Cardiac muscle cell (in vitro differentiated cells and primary cell): ENCODE measurements at regions not wholly inside any gene's neighbourhood (a gene's known extent, or its start where the extent isn't known, plus 50 kb on each side); places are given as distances from the start of the nearest gene placed in this dataset.
"Not testable (repeated sequence)": the region's sequence is repeated elsewhere in the genome, so short reads cannot be mapped to it uniquely, and the experiment has no call there.

Experiments used
- DNase-seq, 2 donors: peaks; one replicate each; pipeline versions ENCODE4 v3.0.0 to v3.0.0-alpha.2; 2010 to 2017; ENCODE audit warnings: low read depth in 1 of 2, low spot score in 1 of 2
- H3K27ac ChIP-seq: fragments of 200-600 bp; sonication (generic); 2 replicates; pipeline ENCODE4 v1.5.1; 2016
- H3K27me3 ChIP-seq: fragments of 200-600 bp; sonication (generic); 2 replicates; pipeline ENCODE4 v1.6.0; 2016; ENCODE audit warnings: control low read depth
- H3K36me3 ChIP-seq: fragments of 200-600 bp; sonication (generic); 2 replicates; pipeline ENCODE4 v1.5.1; 2016; ENCODE audit warnings: control low read depth
- H3K4me1 ChIP-seq: fragments of 200-600 bp; sonication (generic); 2 replicates; pipeline ENCODE4 v1.8.1; 2017; ENCODE audit warnings: low read depth, mild to moderate bottlenecking, mixed run types
- H3K4me3 ChIP-seq: fragments of 200-600 bp; sonication (generic); 2 replicates; pipeline ENCODE4 v1.5.1; 2016; ENCODE audit warnings: mild to moderate bottlenecking
- H3K9me3 ChIP-seq: fragments of 200-600 bp; sonication (generic); 2 replicates; pipeline ENCODE4 v1.5.1; 2017; ENCODE audit warnings: low read depth, mild to moderate bottlenecking, control low read depth
- TF ChIP-seq, protein P1 (sequence below): IDR thresholded peaks from 2 replicates; pipeline ENCODE4 v1.5.1; 2012; ENCODE audit warnings: low read depth, mild to moderate bottlenecking, low read length

DNA sequence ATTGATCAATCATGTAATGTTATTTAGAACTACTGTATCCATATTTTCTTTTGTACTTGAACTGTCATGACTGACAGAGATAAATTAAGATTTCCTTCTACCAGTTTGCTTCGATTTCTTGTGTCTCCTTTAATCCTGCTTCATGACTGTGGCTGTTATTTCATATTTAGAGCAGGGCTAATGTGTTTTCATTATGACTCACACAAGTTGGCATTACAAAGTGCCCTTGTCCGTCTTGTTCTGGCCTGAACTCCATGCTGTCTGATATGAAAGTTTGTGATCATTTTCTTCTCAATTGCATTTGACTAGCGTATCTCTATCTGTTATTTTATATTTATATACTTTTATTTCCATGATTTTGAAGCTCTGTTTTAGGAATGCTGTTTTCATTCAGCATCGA, 344.1 kb upstream of the PRKCQ start:
- H3K9me3 ChIP-seq, result no peaks in the 10 kb centered on the region
- H3K27ac ChIP-seq, result no peak overlapping the region
- H3K4me3 ChIP-seq, result no peak overlapping the region
- H3K27me3 ChIP-seq, result no peaks in the 10 kb centered on the region
- TF ChIP-seq, protein P1, sequence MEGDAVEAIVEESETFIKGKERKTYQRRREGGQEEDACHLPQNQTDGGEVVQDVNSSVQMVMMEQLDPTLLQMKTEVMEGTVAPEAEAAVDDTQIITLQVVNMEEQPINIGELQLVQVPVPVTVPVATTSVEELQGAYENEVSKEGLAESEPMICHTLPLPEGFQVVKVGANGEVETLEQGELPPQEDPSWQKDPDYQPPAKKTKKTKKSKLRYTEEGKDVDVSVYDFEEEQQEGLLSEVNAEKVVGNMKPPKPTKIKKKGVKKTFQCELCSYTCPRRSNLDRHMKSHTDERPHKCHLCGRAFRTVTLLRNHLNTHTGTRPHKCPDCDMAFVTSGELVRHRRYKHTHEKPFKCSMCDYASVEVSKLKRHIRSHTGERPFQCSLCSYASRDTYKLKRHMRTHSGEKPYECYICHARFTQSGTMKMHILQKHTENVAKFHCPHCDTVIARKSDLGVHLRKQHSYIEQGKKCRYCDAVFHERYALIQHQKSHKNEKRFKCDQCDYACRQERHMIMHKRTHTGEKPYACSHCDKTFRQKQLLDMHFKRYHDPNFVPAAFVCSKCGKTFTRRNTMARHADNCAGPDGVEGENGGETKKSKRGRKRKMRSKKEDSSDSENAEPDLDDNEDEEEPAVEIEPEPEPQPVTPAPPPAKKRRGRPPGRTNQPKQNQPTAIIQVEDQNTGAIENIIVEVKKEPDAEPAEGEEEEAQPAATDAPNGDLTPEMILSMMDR, result no peak
- peak in 1 of 2 donors; percentile 6 for DNase-seq
- H3K36me3 ChIP-seq, result no peaks in the 10 kb centered on the region
- H3K4me1 ChIP-seq, result no peaks in the 10 kb centered on the region

- not testable (repeated sequence) for H3K27me3 ChIP-seq
Measured at GRCh38 chr10:6921026-6921425, 340.9 kb upstream of the PRKCQ start.

GRCh38 chr10:6920072-6921019, 340.3 kb upstream of the PRKCQ start:
- TF ChIP-seq, protein P1, result peak; percentile 64
- no peak overlapping the region for H3K4me3 ChIP-seq

More at GRCh38 chr10:6921026-6921425, 340.9 kb upstream of the PRKCQ start:
- not testable (repeated sequence) for H3K4me3 ChIP-seq, H3K9me3 ChIP-seq, H3K27ac ChIP-seq, H3K4me1 ChIP-seq, DNase-seq, H3K36me3 ChIP-seq

GRCh38 chr10:6919077-6919476, 339.0 kb upstream of the PRKCQ start:
- TF ChIP-seq, protein P1, result no peak
- H3K36me3 ChIP-seq, result no peaks in the 10 kb centered on the region
- no peak overlapping the region for H3K4me3 ChIP-seq
- H3K4me1 ChIP-seq, result no peaks in the 10 kb centered on the region
- peaks cover 13% of the 10 kb centered on the region for H3K27me3 ChIP-seq
- H3K27ac ChIP-seq, result no peak overlapping the region
- DNase-seq, result no peak
- H3K9me3 ChIP-seq, result no peaks in the 10 kb centered on the region

More at GRCh38 chr10:6920072-6921019, 340.3 kb upstream of the PRKCQ start:
- Histone ChIP-seq H3K9me3 (no peaks in the 10 kb centered on the region), H3K27me3 (peaks cover 3% of the 10 kb centered on the region), H3K4me1 (no peaks in the 10 kb centered on the region), H3K36me3 (no peaks in the 10 kb centered on the region), H3K27ac (no peak overlapping the region)
- peak; percentile 53 to 83 for DNase-seq

- TF ChIP-seq, protein P1, result peak; percentile 38
Measured at GRCh38 chr10:6918305-6918704, 338.2 kb upstream of the PRKCQ start.

DNA sequence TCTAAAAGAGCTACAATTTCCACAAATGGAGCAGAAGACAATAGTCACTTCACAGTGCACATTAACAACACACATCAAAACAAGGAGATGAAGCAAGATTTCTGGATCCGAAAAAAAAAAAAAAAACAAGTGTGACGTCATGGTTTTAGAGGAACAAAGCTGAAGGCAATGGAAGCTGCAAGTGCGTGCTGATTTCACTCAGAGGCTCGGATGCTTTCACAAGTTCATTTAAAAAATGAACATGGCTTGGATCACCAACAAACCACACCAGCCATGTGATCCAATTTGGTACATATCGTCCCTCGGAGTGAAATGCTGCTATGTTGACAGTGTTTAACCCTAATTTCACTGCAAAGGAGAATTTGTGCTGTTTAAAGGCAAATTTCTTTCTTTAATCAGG, 337.0 kb upstream of the PRKCQ start:
- H3K27ac ChIP-seq, result no peak overlapping the region
- no peaks in the 10 kb centered on the region for H3K36me3 ChIP-seq
- no peaks in the 10 kb centered on the region for H3K4me1 ChIP-seq
- TF ChIP-seq, protein P1, result no peak
- no peaks in the 10 kb centered on the region for H3K9me3 ChIP-seq
- DNase-seq, result no peak
- no peak overlapping the region for H3K4me3 ChIP-seq
- H3K27me3 ChIP-seq, result peaks cover 19% of the 10 kb centered on the region

More at GRCh38 chr10:6918305-6918704, 338.2 kb upstream of the PRKCQ start:
- Histone ChIP-seq H3K36me3 (no peaks in the 10 kb centered on the region), H3K27ac (no peak overlapping the region), H3K4me3 (no peak overlapping the region), H3K27me3 (peaks cover 19% of the 10 kb centered on the region), H3K9me3 (no peaks in the 10 kb centered on the region), H3K4me1 (no peaks in the 10 kb centered on the region)
- DNase-seq, result peak in 1 of 2 donors; percentile 6
